Upper lobe of left lung (tissue), 6 donors: ENCODE measurements at regions not wholly inside any gene's neighbourhood (a gene's known extent, or its start where the extent isn't known, plus 50 kb on each side); places are given as distances from the start of the nearest gene placed in this dataset.

ENCODE experiments used
- ATAC-seq, 2 donors: fragments of 200-7000 bp; cut with Tn5 transposase; one replicate each; pipeline ENCODE4 v1.9.1; 2022; ENCODE audit warnings: mild to moderate bottlenecking in 2 of 2, moderate library complexity in 2 of 2; ENCODE audit not compliant: low FRiP score in 2 of 2
- DNase-seq, 2 donors: peaks; one replicate each; pipeline ENCODE4 v3.0.0-alpha.2; 2019 to 2020
- H3K27ac ChIP-seq, 4 donors: fragments of 200-600 bp; sonication (generic); one replicate each; pipeline ENCODE4 v1.5.1; 2016 to 2019
- H3K27me3 ChIP-seq, 4 donors: fragments of 200-600 bp; sonication (generic); one replicate each; pipeline ENCODE4 v1.5.1; 2017 to 2019
- H3K36me3 ChIP-seq, 4 donors: fragments of 200-600 bp; sonication (generic); one replicate each; pipeline ENCODE4 v1.5.1; 2016 to 2019
- H3K4me1 ChIP-seq, 4 donors: fragments of 200-600 bp; sonication (generic); one replicate each; pipeline ENCODE4 v1.5.1; 2018 to 2019
- H3K4me3 ChIP-seq, 4 donors: fragments of 200-600 bp; sonication (generic); one replicate each; pipeline ENCODE4 v1.5.1; 2017 to 2019; ENCODE audit warnings: mild to moderate bottlenecking in 2 of 4, moderate library complexity in 1 of 4
- H3K9me3 ChIP-seq, 4 donors: fragments of 200-600 bp; sonication (generic); one replicate each; pipeline ENCODE4 v1.5.1; 2018 to 2019
- EP300 ChIP-seq, 4 donors: sonication (generic); formaldehyde crosslinking; IDR thresholded peaks; one replicate each; pipeline ENCODE4 v1.5.1; 2017; ENCODE audit warnings: antibody characterized with exemption in 4 of 4, control low read depth in 2 of 4
- POLR2A ChIP-seq, 4 donors: fragments of 450-650 bp; IDR thresholded peaks; one replicate each; pipeline ENCODE4 v1.5.1; 2016 to 2017; ENCODE audit warnings: antibody characterized with exemption in 4 of 4, mild to moderate bottlenecking in 2 of 4
- POLR2AphosphoS5 ChIP-seq, 2 donors: sonication (generic); formaldehyde crosslinking; IDR thresholded peaks; one replicate each; pipeline ENCODE4 v1.5.1; 2017; ENCODE audit warnings: antibody characterized with exemption in 2 of 2
- WGBS, 2 donors: methylation state at CpG; one replicate each; pipeline ENCODE4 v1.1.5; 2017 to 2018; 5-methylcytosine and 5-hydroxymethylcytosine counted together
- TF ChIP-seq, protein P1 (sequence below), 6 experiments: fragments of 450-650 bp in 4 of 6; fragments of 200-600 bp in 2 of 6; sonication (generic) in 2 of 6; IDR thresholded peaks; one replicate each; pipeline ENCODE4 v1.5.1; 2016 to 2019; ENCODE audit warnings: antibody characterized with exemption in 6 of 6
- donor health status: DM: no; HTN: no; CAD: no; lungs with moderate emphysema.
- donor health status: DM: no; HTN: yes; CAD: no; lungs with severe emphysema.

DNA sequence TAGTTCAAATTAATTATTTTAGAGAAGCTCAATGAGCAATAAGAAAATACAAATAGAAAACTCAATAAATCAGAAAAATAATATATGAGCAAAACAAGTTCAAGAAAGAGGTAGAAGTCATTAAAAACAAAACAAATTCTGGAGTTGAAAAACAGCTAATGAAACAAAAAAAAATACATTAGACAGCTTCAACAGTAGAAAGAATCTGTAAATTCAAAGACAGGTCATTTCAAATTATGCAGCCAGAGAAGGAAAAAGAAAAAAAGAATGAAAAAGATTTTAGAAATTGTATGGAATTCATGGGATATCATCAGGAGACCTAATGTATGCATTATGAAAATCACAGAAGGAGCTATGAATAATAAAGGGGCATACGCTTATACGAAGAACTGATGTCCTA is 795.3 kb upstream of the ADGRB3 start:
- H3K27ac ChIP-seq: no peak overlapping the region
- H3K36me3 ChIP-seq: no peaks in the 10 kb centered on the region
- no peak for ATAC-seq
- H3K9me3 ChIP-seq: peaks cover 0 to 3% (median 0%) of the 10 kb centered on the region in 4 donors
- no peak overlapping the region for H3K4me3 ChIP-seq
- H3K27me3 ChIP-seq: no peaks in the 10 kb centered on the region
- 89 to 95% methylated on average over 2 of the region's 2 CpGs for WGBS, 2 donors
- no peak for DNase-seq
- no peak for TF ChIP-seq POLR2A (IDR thresholded peaks at IDR 0.05)
- TF ChIP-seq, protein P1, sequence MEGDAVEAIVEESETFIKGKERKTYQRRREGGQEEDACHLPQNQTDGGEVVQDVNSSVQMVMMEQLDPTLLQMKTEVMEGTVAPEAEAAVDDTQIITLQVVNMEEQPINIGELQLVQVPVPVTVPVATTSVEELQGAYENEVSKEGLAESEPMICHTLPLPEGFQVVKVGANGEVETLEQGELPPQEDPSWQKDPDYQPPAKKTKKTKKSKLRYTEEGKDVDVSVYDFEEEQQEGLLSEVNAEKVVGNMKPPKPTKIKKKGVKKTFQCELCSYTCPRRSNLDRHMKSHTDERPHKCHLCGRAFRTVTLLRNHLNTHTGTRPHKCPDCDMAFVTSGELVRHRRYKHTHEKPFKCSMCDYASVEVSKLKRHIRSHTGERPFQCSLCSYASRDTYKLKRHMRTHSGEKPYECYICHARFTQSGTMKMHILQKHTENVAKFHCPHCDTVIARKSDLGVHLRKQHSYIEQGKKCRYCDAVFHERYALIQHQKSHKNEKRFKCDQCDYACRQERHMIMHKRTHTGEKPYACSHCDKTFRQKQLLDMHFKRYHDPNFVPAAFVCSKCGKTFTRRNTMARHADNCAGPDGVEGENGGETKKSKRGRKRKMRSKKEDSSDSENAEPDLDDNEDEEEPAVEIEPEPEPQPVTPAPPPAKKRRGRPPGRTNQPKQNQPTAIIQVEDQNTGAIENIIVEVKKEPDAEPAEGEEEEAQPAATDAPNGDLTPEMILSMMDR (IDR thresholded peaks at IDR 0.05): no peak
- no peaks in the 10 kb centered on the region for H3K4me1 ChIP-seq

- WGBS, 2 donors: 91% methylated on average over 17 to 21 of the region's 36 CpGs
- TF ChIP-seq EP300 (IDR thresholded peaks at IDR 0.05) (no peak), POLR2AphosphoS5 (IDR thresholded peaks at IDR 0.05) (no peak), POLR2A (IDR thresholded peaks at IDR 0.05) (no peak)
- TF ChIP-seq, protein P1 (IDR thresholded peaks at IDR 0.05): no peak
- Histone ChIP-seq H3K4me3 (no peak overlapping the region), H3K27me3 (no peaks in the 10 kb centered on the region), H3K27ac (no peak overlapping the region), H3K9me3 (peaks cover 0 to 7% (median 1%) of the 10 kb centered on the region in 4 donors), H3K36me3 (no peaks in the 10 kb centered on the region), H3K4me1 (no peaks in the 10 kb centered on the region)
- DNase-seq: peak in 1 of 2 donors; percentile 68
- peak in 1 of 2 donors; percentile 16 for ATAC-seq
Measured at GRCh38 chr6:67825201-67825895, 809.7 kb upstream of the ADGRB3 start.

GRCh38 chr6:67818322-67818721 is 816.8 kb upstream of the ADGRB3 start:
- no peaks in the 10 kb centered on the region for H3K36me3 ChIP-seq
- 63 to 86% methylated on average over 2 of the region's 2 CpGs for WGBS, 2 donors
- no peak for DNase-seq
- no peak overlapping the region for H3K4me3 ChIP-seq
- TF ChIP-seq, protein P1 (IDR thresholded peaks at IDR 0.05): no peak
- TF ChIP-seq EP300 (IDR thresholded peaks at IDR 0.05) (no peak), POLR2A (IDR thresholded peaks at IDR 0.05) (no peak), POLR2AphosphoS5 (IDR thresholded peaks at IDR 0.05) (no peak)
- peaks cover 0 to 3% (median 1%) of the 10 kb centered on the region in 4 donors for H3K9me3 ChIP-seq
- H3K27me3 ChIP-seq: no peaks in the 10 kb centered on the region
- no peak for ATAC-seq
- H3K27ac ChIP-seq: no peak overlapping the region
- H3K4me1 ChIP-seq: no peaks in the 10 kb centered on the region

DNA sequence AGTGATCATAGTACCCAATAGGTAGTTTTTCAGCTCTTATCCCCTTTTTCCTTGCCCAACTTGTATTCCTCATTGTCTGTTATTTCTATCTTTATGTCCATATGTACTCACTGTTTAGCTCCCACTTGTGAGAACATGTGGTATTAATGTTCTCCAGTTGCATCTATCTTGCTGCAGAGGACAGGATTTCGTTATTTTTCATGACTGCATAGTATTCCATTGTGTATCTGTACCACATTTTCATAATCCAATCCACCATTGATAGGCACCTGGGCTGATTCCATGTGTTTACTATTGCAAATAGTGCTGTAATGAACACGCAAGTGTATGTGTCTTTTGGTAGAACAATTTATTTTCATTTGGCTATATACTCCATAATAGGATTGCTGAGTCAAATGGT is 819.5 kb upstream of the ADGRB3 start:
- Histone ChIP-seq H3K27me3 (no peaks in the 10 kb centered on the region), H3K36me3 (no peaks in the 10 kb centered on the region), H3K4me1 (no peaks in the 10 kb centered on the region), H3K9me3 (peaks cover 0 to 9% (median 8%) of the 10 kb centered on the region in 4 donors), H3K27ac (no peak overlapping the region), H3K4me3 (no peak overlapping the region)
- 59 to 63% methylated on average over 2 of the region's 2 CpGs for WGBS, 2 donors
- DNase-seq (no peak), ATAC-seq (no peak)
- TF ChIP-seq, protein P1 (IDR thresholded peaks at IDR 0.05): no peak
- no peak for TF ChIP-seq EP300 (IDR thresholded peaks at IDR 0.05)
- no peak for TF ChIP-seq POLR2AphosphoS5 (IDR thresholded peaks at IDR 0.05)
- TF ChIP-seq POLR2A (IDR thresholded peaks at IDR 0.05): no peak

DNA sequence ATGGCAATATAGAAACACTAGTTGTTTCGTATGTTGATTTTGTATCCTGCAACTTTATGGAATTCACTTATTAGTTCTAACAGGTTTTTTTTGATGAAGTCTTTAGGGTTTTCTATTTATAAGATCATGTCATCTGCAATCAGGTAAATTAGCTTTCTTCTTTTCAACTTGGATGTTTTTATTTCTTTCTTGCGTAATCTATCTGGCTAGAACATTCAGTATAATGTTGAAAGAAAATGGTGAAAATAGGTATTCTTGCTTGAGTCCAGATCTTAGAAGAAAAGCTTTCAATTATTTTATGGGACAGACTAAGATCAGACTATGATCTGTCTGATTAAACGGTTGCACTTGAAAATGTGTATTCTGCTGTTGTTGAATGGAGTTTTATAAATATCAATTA is 820.8 kb upstream of the ADGRB3 start:
- Histone ChIP-seq H3K4me3 (no peak overlapping the region), H3K4me1 (no peaks in the 10 kb centered on the region), H3K27ac (no peak overlapping the region), H3K27me3 (no peaks in the 10 kb centered on the region), H3K36me3 (no peaks in the 10 kb centered on the region), H3K9me3 (peaks cover 0 to 9% (median 6%) of the 10 kb centered on the region in 4 donors)
- no peak for DNase-seq
- TF ChIP-seq, protein P1 (IDR thresholded peaks at IDR 0.05): no peak
- TF ChIP-seq POLR2A (IDR thresholded peaks at IDR 0.05) (no peak), EP300 (IDR thresholded peaks at IDR 0.05) (no peak), POLR2AphosphoS5 (IDR thresholded peaks at IDR 0.05) (no peak)
- no peak for ATAC-seq
- 79 to 88% methylated on average over 3 of the region's 3 CpGs for WGBS, 2 donors
